ENCODE measurements at regions not wholly inside any gene's neighbourhood (a gene's known extent, or its start where the extent isn't known, plus 50 kb on each side); places are given as distances from the start of the nearest gene placed in this dataset.

DNA sequence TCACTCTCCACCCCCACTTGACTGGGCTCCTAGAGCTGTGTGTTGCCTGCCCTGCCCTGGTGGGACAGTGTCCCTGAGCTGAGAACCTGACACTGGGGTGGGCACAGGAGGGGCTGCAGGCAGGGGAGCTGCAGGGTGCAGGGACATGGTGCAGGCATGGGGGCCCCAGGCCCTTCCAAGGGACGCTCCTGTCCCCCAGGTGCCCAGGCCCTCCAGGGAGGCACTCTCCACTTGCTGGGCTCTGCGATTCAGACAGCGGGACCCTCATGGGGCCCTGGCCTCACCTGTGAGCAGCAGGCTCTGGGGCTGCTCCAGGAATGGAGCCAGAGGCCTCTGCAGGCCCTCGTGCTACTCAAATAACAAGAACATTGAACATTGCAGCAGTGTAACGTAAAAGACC, 89.4 kb downstream of the BARX1 start:
- H3K79me2 ChIP-seq (ENCODE audit: control insufficient read depth, insufficient read depth, low read length): no peaks in the 10 kb centered on the region
- in situ Hi-C loops (cut with MboI) (no loop called here), intact Hi-C loops (cut with micrococcal nuclease) (no loop called here)
- H3K9me3 ChIP-seq (replicated peaks; ENCODE audit: control insufficient read depth, insufficient read depth, low read depth, low read length): no peaks in the 10 kb centered on the region
- no peak overlapping the region for H3K4me3 ChIP-seq
- H3K27me3 ChIP-seq (ENCODE audit: control insufficient read depth in 2 of 2, insufficient read depth in 2 of 2, low read length in 2 of 2): peaks cover under 1 to 44% of the 10 kb centered on the region in 2 experiments; a peak in 4 of 5 replicates
- DNase-seq (ENCODE audit: extremely low read depth in 1 of 4, low spot score in 3 of 4) (no peak), FAIRE-seq (no peak), ATAC-seq (no peak)
- H3K27ac ChIP-seq (ENCODE audit: extremely low read depth, low read depth, low read length): no peak overlapping the region
- BruUV-seq (replicated peaks): no TSS peak
- no peak overlapping the region for H3K4me2 ChIP-seq (ENCODE audit: insufficient read depth, low read length)
- no peaks in the 10 kb centered on the region for H3K36me3 ChIP-seq (ENCODE audit: control insufficient read depth, insufficient read depth, low read length)
- H3K9me1 ChIP-seq (ENCODE audit: control insufficient read depth, insufficient read depth, low read length): peaks cover 3% of the 10 kb centered on the region
- H4K20me1 ChIP-seq (replicated peaks; ENCODE audit: control insufficient read depth, insufficient read depth, low read length): no peaks in the 10 kb centered on the region
- ChIA-PET POLR2A (no interaction called here), CTCF (ENCODE audit: low intra/inter-chr PET ratio) (no interaction called here)
- 0% methylated on average over 5 of the region's 5 CpGs for WGBS (ENCODE audit: insufficient coverage, low coverage, missing lambda C conversion rate)
- no peak overlapping the region for H2AFZ ChIP-seq (ENCODE audit: low read depth, low read length)
- H3K4me1 ChIP-seq (replicated peaks in 1 of 2; ENCODE audit: control insufficient read depth in 2 of 2, insufficient read depth in 2 of 2, low read length in 2 of 2): peaks cover 0 to 5% of the 10 kb centered on the region in 2 experiments; a peak in 2 of 5 replicates
- H3K9ac ChIP-seq (ENCODE audit: insufficient read depth in 1 of 2, low read depth in 2 of 2, low read length in 2 of 2): peak overlapping the region in 1 of 2 experiments; percentile 58; a peak in 2 of 4 replicates
- TF ChIP-seq, protein P1, sequence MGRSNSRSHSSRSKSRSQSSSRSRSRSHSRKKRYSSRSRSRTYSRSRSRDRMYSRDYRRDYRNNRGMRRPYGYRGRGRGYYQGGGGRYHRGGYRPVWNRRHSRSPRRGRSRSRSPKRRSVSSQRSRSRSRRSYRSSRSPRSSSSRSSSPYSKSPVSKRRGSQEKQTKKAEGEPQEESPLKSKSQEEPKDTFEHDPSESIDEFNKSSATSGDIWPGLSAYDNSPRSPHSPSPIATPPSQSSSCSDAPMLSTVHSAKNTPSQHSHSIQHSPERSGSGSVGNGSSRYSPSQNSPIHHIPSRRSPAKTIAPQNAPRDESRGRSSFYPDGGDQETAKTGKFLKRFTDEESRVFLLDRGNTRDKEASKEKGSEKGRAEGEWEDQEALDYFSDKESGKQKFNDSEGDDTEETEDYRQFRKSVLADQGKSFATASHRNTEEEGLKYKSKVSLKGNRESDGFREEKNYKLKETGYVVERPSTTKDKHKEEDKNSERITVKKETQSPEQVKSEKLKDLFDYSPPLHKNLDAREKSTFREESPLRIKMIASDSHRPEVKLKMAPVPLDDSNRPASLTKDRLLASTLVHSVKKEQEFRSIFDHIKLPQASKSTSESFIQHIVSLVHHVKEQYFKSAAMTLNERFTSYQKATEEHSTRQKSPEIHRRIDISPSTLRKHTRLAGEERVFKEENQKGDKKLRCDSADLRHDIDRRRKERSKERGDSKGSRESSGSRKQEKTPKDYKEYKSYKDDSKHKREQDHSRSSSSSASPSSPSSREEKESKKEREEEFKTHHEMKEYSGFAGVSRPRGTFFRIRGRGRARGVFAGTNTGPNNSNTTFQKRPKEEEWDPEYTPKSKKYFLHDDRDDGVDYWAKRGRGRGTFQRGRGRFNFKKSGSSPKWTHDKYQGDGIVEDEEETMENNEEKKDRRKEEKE (IDR thresholded peaks at IDR 0.05; ENCODE audit: borderline replicate concordance in 1 of 2, control insufficient read depth in 1 of 2, low read depth in 2 of 2, low read length in 1 of 2): no peak
- TF ChIP-seq FOS (IDR thresholded peaks at IDR 0.05; ENCODE audit: extremely low read depth, insufficient read length) (no peak), MTA3 (IDR thresholded peaks at IDR 0.05; ENCODE audit: borderline replicate concordance) (no peak), RBM17 (IDR thresholded peaks at IDR 0.05; ENCODE audit: borderline replicate concordance, low read depth, low read length) (no peak), KLF13 (tag; IDR thresholded peaks at IDR 0.05; ENCODE audit: borderline replicate concordance, low read depth) (no peak), POLR2AphosphoS5 (IDR thresholded peaks at IDR 0.05; ENCODE audit: control insufficient read depth, insufficient read depth, low read depth, low read length) (no peak), ZBTB8A (IDR thresholded peaks at IDR 0.05; ENCODE audit: partially characterized antibody) (no peak), U2AF2 (optimal IDR thresholded peaks at IDR 0.05; ENCODE audit: low read depth, low read length) (no peak)
- TF ChIP-seq, protein P2, sequence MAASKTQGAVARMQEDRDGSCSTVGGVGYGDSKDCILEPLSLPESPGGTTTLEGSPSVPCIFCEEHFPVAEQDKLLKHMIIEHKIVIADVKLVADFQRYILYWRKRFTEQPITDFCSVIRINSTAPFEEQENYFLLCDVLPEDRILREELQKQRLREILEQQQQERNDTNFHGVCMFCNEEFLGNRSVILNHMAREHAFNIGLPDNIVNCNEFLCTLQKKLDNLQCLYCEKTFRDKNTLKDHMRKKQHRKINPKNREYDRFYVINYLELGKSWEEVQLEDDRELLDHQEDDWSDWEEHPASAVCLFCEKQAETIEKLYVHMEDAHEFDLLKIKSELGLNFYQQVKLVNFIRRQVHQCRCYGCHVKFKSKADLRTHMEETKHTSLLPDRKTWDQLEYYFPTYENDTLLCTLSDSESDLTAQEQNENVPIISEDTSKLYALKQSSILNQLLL (CRISPR knock-in tag; IDR thresholded peaks at IDR 0.05; ENCODE audit: borderline replicate concordance): no peak
- TF ChIP-seq, protein P3, sequence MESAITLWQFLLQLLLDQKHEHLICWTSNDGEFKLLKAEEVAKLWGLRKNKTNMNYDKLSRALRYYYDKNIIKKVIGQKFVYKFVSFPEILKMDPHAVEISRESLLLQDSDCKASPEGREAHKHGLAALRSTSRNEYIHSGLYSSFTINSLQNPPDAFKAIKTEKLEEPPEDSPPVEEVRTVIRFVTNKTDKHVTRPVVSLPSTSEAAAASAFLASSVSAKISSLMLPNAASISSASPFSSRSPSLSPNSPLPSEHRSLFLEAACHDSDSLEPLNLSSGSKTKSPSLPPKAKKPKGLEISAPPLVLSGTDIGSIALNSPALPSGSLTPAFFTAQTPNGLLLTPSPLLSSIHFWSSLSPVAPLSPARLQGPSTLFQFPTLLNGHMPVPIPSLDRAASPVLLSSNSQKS (CRISPR knock-in tag; IDR thresholded peaks at IDR 0.05): no peak
- TF ChIP-seq, protein P4, sequence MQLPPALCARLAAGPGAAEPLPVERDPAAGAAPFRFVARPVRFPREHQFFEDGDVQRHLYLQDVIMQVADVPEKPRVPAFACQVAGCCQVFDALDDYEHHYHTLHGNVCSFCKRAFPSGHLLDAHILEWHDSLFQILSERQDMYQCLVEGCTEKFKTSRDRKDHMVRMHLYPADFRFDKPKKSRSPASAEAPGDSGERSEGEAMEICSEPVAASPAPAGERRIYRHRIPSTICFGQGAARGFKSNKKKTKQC (CRISPR knock-in tag; IDR thresholded peaks at IDR 0.05): no peak
- TF ChIP-seq, protein P5, sequence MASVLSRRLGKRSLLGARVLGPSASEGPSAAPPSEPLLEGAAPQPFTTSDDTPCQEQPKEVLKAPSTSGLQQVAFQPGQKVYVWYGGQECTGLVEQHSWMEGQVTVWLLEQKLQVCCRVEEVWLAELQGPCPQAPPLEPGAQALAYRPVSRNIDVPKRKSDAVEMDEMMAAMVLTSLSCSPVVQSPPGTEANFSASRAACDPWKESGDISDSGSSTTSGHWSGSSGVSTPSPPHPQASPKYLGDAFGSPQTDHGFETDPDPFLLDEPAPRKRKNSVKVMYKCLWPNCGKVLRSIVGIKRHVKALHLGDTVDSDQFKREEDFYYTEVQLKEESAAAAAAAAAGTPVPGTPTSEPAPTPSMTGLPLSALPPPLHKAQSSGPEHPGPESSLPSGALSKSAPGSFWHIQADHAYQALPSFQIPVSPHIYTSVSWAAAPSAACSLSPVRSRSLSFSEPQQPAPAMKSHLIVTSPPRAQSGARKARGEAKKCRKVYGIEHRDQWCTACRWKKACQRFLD (CRISPR knock-in tag; IDR thresholded peaks at IDR 0.05): no peak
